Gastroesophageal sphincter (tissue), 4 donors: ENCODE measurements at regions not wholly inside any gene's neighbourhood (a gene's known extent, or its start where the extent isn't known, plus 50 kb on each side); places are given as distances from the start of the nearest gene placed in this dataset.

ENCODE experiments used
- ATAC-seq: fragments of 150-250 bp; one replicate; pipeline ENCODE4 v1.9.1; 2016; ENCODE audit warnings: mild to moderate bottlenecking, moderate library complexity
- H3K27ac ChIP-seq, 4 donors: fragments of 200-600 bp; sonication (generic) in 3 of 4; 1 replicate in 3 of 4; 2 replicates in 1 of 4; pipeline ENCODE4 v1.5.1; 2016 to 2019
- H3K27me3 ChIP-seq: fragments of 200-600 bp; sonication (generic); one replicate; pipeline ENCODE4 v1.5.1; 2019
- H3K36me3 ChIP-seq, 2 donors: fragments of 200-600 bp; sonication (generic); one replicate each; pipeline ENCODE4 v1.5.1; 2019; ENCODE audit warnings: control low read depth in 1 of 2
- H3K4me1 ChIP-seq, 3 donors: fragments of 200-600 bp; sonication (generic); 1 replicate in 2 of 3; 2 replicates in 1 of 3; pipeline ENCODE4 v1.5.1; 2016 to 2019; ENCODE audit warnings: control low read depth in 2 of 3
- H3K4me3 ChIP-seq, 2 donors: fragments of 200-600 bp; sonication (generic); one replicate each; pipeline ENCODE4 v1.5.1; 2019; ENCODE audit warnings: mild to moderate bottlenecking in 1 of 2, moderate library complexity in 1 of 2
- H3K9me3 ChIP-seq, 3 donors: fragments of 200-600 bp; sonication (generic); one replicate each; pipeline ENCODE4 v1.5.1; 2017 to 2019; ENCODE audit warnings: control low read depth in 2 of 3
- EP300 ChIP-seq: sonication (generic); formaldehyde crosslinking; IDR thresholded peaks from one replicate; pipeline ENCODE4 v1.6.1; 2017; ENCODE audit warnings: antibody characterized with exemption, mild to moderate bottlenecking
- POLR2A ChIP-seq, 2 donors: fragments of 450-650 bp; IDR thresholded peaks; one replicate each; pipeline ENCODE4 v1.6.1; 2017; ENCODE audit warnings: antibody characterized with exemption in 2 of 2, mild to moderate bottlenecking in 2 of 2, moderate library complexity in 1 of 2
- POLR2AphosphoS5 ChIP-seq: sonication (generic); formaldehyde crosslinking; IDR thresholded peaks from one replicate; pipeline ENCODE4 v1.6.1; 2017; ENCODE audit warnings: antibody characterized with exemption
- WGBS, 2 donors: methylation state at CpG; one replicate each; pipeline ENCODE4 v1.1.5; 2018; ENCODE audit warnings: low coverage in 1 of 2; 5-methylcytosine and 5-hydroxymethylcytosine counted together
- TF ChIP-seq, protein P1 (sequence below), 4 experiments: fragments of 200-600 bp in 2 of 4; fragments of 450-650 bp in 2 of 4; sonication (generic) in 1 of 4; IDR thresholded peaks; one replicate each; pipeline ENCODE4 v1.5.1; 2017 to 2019; ENCODE audit warnings: antibody characterized with exemption in 4 of 4, mild to moderate bottlenecking in 2 of 4, moderate library complexity in 2 of 4

DNA sequence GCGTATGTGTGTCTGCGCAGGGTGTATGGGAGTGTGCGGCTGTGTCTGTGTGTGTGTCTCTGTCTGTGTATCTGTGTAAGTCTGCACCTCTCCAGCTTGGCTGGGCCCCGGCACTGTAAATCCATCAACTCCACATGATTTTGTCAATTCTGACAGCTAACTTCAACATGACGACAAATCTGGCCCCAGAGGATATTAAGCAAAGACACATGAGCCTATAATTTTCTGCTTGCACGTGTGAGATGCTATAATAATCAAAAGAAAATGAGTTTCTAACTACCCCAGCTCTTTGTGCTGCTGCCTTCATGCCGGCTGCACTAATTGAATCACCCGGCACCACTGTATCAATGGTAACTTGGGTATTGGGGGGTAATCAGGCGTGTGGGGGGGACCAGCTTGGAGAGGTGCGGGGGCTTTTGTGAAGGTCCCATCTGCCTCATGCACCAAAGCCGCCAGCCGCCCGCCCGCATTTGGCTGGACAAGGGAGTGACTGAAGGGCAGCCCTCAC lies 57.6 kb upstream of the LHX1 start:
- Histone ChIP-seq H3K36me3 (no peaks in the 10 kb centered on the region), H3K9me3 (peaks cover 0 to 19% (median 0%) of the 10 kb centered on the region in 3 donors), H3K4me1 (no peaks in the 10 kb centered on the region), H3K4me3 (no peak overlapping the region), H3K27me3 (peaks cover 72% of the 10 kb centered on the region), H3K27ac (no peak overlapping the region)
- ATAC-seq = no peak
- WGBS, 2 donors = 37 to 45% methylated on average over 4 to 8 of the region's 14 CpGs
- TF ChIP-seq, protein P1, sequence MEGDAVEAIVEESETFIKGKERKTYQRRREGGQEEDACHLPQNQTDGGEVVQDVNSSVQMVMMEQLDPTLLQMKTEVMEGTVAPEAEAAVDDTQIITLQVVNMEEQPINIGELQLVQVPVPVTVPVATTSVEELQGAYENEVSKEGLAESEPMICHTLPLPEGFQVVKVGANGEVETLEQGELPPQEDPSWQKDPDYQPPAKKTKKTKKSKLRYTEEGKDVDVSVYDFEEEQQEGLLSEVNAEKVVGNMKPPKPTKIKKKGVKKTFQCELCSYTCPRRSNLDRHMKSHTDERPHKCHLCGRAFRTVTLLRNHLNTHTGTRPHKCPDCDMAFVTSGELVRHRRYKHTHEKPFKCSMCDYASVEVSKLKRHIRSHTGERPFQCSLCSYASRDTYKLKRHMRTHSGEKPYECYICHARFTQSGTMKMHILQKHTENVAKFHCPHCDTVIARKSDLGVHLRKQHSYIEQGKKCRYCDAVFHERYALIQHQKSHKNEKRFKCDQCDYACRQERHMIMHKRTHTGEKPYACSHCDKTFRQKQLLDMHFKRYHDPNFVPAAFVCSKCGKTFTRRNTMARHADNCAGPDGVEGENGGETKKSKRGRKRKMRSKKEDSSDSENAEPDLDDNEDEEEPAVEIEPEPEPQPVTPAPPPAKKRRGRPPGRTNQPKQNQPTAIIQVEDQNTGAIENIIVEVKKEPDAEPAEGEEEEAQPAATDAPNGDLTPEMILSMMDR (IDR thresholded peaks at IDR 0.05) = no peak
- TF ChIP-seq POLR2AphosphoS5 = no peak
- no peak for TF ChIP-seq POLR2A (IDR thresholded peaks at IDR 0.05)

DNA sequence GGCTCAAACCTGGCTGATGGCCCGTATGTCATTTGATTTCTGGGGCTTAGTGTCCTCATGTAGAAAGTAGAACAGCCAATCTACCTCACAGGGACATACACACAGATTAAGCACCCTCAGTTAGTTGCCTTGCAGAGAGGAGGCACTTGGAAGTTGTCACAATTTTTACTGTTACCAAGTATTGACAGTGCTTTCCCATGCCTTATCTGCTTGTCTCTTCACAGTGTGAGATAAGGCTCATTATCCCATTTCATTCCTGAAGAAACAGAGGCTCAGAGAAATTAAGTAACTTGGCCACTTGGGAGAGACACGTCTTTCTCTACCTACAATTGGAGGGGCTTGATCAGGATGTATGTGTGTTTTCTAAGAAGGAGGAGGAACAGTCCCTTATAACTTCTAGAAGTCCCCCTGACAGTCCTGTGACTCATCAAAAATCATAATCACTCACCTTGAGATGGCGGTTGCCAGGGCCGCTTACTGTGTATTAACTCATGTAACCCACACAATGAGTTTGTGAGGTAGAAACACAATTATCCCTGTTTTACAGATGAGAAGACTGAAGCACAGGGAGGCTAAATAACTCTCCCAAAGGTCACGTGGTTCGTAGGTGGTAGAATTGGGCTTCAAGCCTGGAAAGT lies 56.9 kb upstream of the LHX1 start:
- Histone ChIP-seq H3K36me3 (no peaks in the 10 kb centered on the region), H3K9me3 (peaks cover 0 to 19% (median 0%) of the 10 kb centered on the region in 3 donors), H3K27me3 (peaks cover 77% of the 10 kb centered on the region), H3K4me3 (no peak overlapping the region), H3K4me1 (no peaks in the 10 kb centered on the region), H3K27ac (no peak overlapping the region)
- TF ChIP-seq POLR2A (IDR thresholded peaks at IDR 0.05) (no peak), EP300 (no peak), POLR2AphosphoS5 (no peak)
- TF ChIP-seq, protein P1 (IDR thresholded peaks at IDR 0.05) = no peak
- WGBS, 2 donors = 74 to 79% methylated on average over 3 to 5 of the region's 6 CpGs
- ATAC-seq = no peak

DNA sequence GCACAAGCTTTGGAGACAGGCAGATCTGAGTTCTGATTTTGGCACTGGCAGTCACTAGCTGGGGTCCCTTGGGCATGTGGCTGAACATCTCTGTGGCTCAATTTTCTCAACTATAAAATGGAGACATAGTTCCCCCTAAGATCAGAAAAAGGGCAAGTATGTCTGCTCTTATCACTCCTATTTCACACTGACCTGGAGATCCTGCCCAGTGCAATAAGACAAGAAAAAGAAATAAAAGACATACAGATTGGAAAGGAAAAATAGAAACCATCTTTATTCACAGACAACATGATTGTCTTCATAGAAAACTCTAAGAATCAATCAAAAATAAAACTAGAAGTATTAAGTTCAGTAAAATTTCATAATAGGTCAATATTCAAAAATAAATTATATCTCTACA lies 56.0 kb upstream of the LHX1 start:
- no peaks in the 10 kb centered on the region for H3K4me1 ChIP-seq
- peaks cover 83% of the 10 kb centered on the region for H3K27me3 ChIP-seq
- no peak overlapping the region for H3K27ac ChIP-seq
- H3K4me3 ChIP-seq = no peak overlapping the region
- peaks cover 0 to 19% (median 0%) of the 10 kb centered on the region in 3 donors for H3K9me3 ChIP-seq
- ATAC-seq = no peak
- TF ChIP-seq POLR2A (IDR thresholded peaks at IDR 0.05) (no peak), EP300 (no peak), POLR2AphosphoS5 (no peak)
- TF ChIP-seq, protein P1 (IDR thresholded peaks at IDR 0.05) = no peak
- H3K36me3 ChIP-seq = no peaks in the 10 kb centered on the region

DNA sequence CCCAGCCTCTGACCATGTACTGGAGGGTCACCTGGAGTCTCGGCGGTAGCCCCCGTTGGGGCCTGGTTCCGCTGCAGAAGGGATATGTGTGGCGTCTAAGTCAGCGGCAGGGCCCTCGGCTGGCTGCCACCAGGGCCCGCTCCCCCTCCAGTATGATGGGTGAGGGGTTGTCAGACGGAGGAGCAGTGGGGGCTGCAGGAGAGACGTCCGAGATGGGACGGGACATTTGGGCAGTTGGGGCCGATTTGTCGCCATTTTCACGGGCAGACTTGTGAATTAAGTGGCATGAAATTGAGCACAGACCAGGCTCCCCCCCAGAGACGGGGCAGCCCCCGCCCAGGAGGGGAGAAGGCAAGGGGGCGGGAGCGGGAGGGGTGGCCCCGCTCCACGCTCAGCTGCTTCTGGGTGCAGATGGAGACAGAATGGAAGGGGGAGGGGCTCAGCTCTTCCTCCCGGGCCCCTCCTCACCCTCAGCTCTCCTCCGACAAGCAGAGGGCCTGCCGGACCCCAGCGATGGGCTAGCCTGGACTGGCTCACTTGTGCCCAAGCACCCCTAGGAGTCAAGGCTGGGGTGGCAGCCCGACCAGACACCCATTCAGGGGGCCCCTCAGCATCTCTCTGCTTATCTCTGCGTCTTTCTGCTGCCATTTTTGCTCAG lies 52.7 kb upstream of the LHX1 start:
- Histone ChIP-seq H3K36me3 (no peaks in the 10 kb centered on the region), H3K27ac (no peak overlapping the region), H3K9me3 (peaks cover 0 to 19% (median 0%) of the 10 kb centered on the region in 3 donors), H3K27me3 (peaks cover 97% of the 10 kb centered on the region), H3K4me1 (no peaks in the 10 kb centered on the region), H3K4me3 (no peak overlapping the region)
- TF ChIP-seq, protein P1 (IDR thresholded peaks at IDR 0.05) = no peak
- TF ChIP-seq POLR2AphosphoS5 = no peak
- no peak for TF ChIP-seq POLR2A (IDR thresholded peaks at IDR 0.05)
- TF ChIP-seq EP300 = no peak
- 3 to 12% methylated on average over 11 to 15 of the region's 27 CpGs for WGBS, 2 donors
- no peak for ATAC-seq
